NB4 (cell line): ENCODE measurements at regions not wholly inside any gene's neighbourhood (a gene's known extent, or its start where the extent isn't known, plus 50 kb on each side); places are given as distances from the start of the nearest gene placed in this dataset.

Source experiments
- POLR2A ChIP-seq: IDR thresholded peaks from 2 replicates; pipeline ENCODE4 v1.6.1; 2011; ENCODE audit warnings: mild to moderate bottlenecking; ENCODE audit not compliant: insufficient read length; ENCODE audit errors: extremely low read depth
- TF ChIP-seq, protein P1 (sequence below): IDR thresholded peaks from one replicate; pipeline ENCODE4 v1.5.1; 2012; ENCODE audit warnings: low read depth, low read length

DNA sequence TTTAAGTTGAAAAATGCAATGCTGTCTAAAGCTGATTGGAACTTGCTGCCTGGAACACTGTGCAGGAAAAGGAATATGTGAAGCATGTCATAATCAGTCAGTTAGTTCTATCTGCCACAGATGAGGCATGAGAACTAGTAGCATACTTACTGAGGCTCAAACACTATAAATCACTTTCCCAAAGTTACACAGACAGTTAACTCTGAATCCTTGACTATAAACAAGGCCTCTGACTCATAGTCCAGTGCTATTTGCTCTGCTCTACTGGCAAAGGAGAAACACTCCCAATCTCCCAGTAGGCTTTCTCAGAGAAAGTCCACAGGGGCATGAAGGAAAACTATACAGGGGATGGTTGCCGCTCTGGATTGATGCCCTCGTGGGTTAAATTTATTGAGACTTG, 2078.4 kb upstream of the TENM3 start:
- TF ChIP-seq, protein P1, sequence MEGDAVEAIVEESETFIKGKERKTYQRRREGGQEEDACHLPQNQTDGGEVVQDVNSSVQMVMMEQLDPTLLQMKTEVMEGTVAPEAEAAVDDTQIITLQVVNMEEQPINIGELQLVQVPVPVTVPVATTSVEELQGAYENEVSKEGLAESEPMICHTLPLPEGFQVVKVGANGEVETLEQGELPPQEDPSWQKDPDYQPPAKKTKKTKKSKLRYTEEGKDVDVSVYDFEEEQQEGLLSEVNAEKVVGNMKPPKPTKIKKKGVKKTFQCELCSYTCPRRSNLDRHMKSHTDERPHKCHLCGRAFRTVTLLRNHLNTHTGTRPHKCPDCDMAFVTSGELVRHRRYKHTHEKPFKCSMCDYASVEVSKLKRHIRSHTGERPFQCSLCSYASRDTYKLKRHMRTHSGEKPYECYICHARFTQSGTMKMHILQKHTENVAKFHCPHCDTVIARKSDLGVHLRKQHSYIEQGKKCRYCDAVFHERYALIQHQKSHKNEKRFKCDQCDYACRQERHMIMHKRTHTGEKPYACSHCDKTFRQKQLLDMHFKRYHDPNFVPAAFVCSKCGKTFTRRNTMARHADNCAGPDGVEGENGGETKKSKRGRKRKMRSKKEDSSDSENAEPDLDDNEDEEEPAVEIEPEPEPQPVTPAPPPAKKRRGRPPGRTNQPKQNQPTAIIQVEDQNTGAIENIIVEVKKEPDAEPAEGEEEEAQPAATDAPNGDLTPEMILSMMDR, result no peak
- no peak for TF ChIP-seq POLR2A
